ENCODE measurements at regions not wholly inside any gene's neighbourhood (a gene's known extent, or its start where the extent isn't known, plus 50 kb on each side); places are given as distances from the start of the nearest gene placed in this dataset.

DNA sequence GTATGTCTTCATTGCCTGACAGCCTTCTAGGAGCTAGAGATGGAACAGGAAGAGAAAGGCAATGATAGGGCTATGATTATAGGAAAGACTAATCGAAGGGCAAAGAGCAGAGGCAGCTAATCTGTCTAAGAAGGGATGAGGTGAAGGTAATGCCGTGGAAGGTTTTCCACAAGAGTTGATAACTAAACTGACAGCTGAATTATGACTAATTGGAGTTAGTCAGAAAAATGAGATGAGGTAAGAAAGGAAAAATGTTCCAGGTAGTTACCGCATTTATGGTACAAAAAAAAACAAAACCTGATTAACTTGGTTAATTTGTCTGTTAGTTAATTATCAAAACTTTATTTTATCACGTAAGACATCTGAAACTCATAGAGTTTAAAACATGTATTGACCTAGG is 260.3 kb downstream of the SLITRK6 start:
- DNase-seq (ENCODE audit: low read depth), result no peak

DNA sequence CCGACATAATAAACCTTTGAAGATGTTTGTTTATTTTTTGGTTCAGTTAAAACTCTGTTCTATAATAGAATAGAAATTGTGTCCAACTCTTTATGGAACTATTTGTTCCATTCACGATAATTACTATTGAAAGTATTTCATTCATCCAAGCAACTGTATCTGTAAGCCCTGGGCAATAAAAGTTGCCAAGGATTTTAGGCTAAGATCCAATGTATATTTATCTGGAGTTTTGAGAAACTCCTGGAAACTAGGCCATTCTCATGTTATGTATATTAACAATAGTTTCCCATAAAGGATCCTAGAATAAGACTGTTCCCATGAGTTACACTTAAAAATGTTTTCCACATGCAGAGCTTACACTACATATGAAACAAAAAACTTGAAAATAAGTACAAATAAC is 261.6 kb downstream of the SLITRK6 start:
- no peak for DNase-seq (ENCODE audit: low read depth)

DNA sequence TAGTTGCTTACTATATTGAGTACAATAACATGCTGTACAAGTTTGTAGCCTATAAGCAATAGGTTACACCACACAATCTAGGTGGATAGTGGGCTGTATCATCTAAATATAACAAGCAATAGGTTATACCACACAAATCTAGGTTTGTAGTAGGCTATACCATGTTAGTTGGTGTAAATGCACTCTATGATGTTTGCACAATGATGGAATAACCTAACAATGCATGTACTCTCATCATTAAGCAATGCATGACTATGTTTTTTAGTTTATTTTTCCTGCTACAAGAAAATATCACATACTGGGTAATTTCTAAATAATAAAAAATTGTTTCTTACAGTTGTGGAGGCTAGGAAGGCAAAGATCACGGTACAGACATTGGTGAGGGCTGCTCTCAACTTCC is 262.5 kb downstream of the SLITRK6 start:
- no peak for DNase-seq (ENCODE audit: low read depth)

DNA sequence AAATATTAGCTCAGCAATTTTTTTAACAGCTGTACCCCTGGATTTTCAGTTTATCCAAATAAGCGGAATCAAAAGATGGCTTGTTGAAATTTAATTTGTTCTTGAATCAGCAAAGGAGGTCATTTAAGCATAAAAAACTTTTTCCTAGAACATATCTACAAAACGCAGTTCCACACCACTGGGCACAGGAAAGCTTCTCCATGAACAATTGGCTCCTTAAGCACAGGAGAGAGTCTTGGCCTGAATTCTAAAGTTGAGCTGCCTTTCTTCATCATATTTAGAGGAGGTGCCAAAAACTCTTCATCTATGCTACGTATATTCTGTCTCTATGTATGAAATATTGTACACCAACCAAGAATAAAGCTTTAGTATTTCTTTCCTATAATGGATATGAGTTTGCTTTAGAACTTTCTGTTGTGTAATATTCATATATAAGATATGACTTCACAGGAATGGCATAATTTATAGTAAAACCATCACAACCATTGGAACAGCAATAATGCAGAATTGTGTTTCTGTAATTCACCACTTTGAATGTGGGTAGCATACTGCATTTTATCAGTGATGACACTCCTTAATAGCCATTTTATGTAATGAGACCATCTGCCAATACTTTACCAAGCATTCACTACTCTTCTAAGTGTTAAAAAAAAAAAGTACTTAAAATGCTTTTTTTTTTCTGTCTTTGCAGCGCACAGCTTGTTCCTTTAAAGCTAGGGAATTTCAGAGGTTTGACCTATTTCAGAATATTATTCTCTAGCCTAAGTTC is 263.7 kb downstream of the SLITRK6 start:
- no peak for DNase-seq (ENCODE audit: low read depth)

DNA sequence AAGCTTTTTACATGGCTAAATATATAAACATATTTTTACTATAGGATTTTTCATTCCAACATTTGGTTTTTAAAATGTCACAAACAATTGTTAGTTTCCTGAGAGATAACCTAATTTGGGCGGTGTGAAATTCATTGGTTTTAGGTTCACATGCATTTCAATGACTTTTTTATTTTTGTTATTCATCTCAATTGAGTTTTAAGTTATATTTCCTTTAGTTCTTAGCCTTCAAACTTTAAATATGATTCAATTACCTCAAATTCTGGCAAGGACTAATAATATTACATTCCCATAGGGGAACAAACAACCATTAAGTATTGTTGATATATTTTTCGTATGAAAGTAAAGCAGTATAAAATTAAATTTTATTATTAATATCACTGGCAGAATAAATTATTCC is 265.3 kb downstream of the SLITRK6 start:
- DNase-seq (ENCODE audit: low read depth), result no peak

DNA sequence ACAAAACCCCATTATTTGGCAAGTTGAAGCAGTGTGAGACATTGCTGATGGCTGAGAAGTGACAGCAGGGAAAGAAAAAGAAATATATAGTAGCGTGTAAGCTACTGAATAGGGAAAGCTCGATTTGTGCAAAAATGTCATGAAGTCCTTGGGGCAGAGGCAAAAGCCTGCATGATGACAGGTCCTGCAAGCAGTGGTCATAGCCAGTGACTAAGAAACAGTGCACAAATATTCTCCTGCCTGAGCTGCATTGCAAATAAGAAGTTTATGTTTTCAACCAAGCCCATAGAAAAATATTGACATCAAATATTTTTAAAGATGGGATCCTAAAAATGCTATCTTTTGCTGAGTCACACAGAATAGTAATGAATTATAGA is 270.0 kb downstream of the SLITRK6 start:
- no peak for DNase-seq (ENCODE audit: low read depth)

- DNase-seq (ENCODE audit: low read depth), result no peak
Observed at GRCh38 chr13:85528491-85529217, 270.6 kb downstream of the SLITRK6 start.

DNA sequence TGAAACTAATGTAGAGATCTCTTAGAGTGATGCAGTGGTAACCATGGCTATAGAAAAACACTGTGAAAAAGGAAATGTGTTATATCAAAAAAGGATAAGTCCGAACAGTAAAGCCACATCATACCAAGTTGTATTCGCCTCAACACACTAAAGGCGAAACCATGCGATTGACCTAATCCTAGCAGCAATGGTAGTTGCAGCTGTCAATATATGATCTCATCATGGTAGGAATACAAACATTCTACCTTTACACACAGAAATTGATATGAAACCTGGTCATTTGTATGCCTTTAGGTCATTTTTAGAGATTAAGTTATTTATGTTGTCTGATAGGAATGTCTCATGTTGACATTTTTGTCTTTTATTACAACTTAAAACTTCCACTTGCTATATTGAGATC is 271.9 kb downstream of the SLITRK6 start:
- DNase-seq (ENCODE audit: low read depth), result no peak

DNA sequence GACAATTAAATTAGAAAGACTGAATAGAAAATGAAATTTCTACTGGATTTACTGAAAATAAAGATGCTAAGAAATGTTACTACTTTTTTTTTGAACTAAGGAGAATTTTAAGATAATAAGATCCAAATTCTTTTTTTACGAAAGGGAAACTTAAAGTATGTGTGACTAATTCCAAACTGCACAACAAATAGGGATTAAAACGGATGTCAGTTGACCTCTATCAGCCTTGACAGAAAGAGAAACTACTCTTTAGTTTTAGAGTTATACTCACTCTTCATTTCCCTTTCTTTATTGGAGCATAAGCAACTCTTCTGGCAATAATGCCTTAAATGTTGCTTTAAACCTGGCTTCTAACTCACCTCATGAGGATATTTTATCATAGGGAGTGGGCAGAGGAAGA is 273.8 kb downstream of the SLITRK6 start:
- no peak for DNase-seq (ENCODE audit: low read depth)

DNA sequence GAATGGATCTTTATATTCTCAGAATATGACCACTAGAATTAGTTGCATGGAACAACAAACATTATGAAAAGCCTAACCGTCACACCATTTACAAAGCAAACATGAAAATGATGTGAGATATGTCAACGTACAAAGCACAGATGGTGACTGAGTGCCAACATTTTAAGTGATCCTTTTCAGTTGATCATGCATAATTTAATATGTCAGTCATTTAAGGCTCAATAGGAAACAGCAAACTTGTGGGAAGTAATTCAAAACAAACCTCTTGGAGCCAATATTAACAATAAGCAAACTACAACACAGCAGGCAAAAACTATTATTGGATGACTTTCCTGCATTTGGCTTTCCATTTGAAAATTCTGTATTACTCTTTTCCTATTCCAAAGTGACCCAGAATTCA is 277.6 kb downstream of the SLITRK6 start:
- no peak for DNase-seq (ENCODE audit: low read depth)

GRCh38 chr13:85520445-85520844 is 278.8 kb downstream of the SLITRK6 start:
- DNase-seq (ENCODE audit: low read depth), result no peak

- DNase-seq (ENCODE audit: low read depth), result no peak
Observed at GRCh38 chr13:85519363-85519762, 279.9 kb downstream of the SLITRK6 start.

GRCh38 chr13:85512421-85512820 is 286.8 kb downstream of the SLITRK6 start:
- DNase-seq (ENCODE audit: low read depth), result no peak

- DNase-seq (ENCODE audit: low read depth), result no peak
Observed at GRCh38 chr13:85509512-85509911, 289.7 kb downstream of the SLITRK6 start.

- DNase-seq (ENCODE audit: low read depth), result no peak
Observed at GRCh38 chr13:85508683-85509329, 290.4 kb downstream of the SLITRK6 start.

- no peak for DNase-seq (ENCODE audit: low read depth)
Observed at GRCh38 chr13:85503797-85504196, 295.4 kb downstream of the SLITRK6 start.

DNA sequence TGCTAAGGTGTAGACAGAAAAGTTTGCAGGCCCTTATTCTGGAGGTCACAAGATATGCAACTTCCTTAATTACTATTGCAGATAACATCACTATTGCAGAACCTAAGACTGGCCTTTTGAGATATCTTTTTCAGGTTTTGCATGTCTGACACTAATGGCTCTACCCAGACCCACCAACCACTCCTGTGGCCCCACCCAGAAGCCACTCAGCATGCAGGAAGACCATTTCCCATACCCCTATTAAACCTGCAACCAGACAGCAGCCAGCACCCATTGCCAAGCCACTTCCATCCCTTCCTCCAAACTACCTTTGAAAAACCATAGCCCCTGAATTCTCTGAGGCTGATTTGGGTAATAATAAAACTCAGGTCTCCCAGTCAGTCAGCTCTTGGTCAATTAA is 297.6 kb downstream of the SLITRK6 start:
- DNase-seq (ENCODE audit: low read depth), result no peak

DNA sequence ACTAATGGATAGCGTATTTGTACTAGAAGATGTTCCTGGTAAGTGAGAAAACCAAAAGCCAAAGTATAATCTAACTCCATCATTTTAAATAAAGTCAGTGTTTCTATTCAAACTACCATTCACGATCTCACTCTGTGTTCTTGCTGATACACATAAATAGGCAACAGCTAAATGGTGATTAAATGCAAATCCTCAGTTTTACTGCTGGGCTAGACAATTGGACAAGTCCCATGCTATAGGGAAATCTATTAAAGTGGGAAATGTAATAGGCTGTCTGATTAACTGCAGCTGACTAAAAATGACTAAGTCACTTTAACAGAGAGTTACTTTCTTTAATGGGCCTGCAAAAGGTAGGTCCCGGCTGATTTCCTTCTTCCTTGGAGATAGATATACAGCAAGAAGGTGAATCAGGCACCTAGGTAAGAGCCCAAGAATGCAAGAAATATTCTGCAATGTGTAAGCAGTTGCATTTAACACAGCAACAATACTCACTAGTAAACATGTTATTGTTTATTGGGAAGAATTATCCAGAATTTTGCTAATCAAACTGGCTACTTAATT is 298.4 kb downstream of the SLITRK6 start:
- no peak for DNase-seq (ENCODE audit: low read depth)

- no peak for DNase-seq (ENCODE audit: low read depth)
Observed at GRCh38 chr13:85498774-85499173, 300.4 kb downstream of the SLITRK6 start.

- DNase-seq (ENCODE audit: low read depth), result no peak
Observed at GRCh38 chr13:85497652-85498051, 301.6 kb downstream of the SLITRK6 start.

GRCh38 chr13:85492283-85492682 is 306.9 kb downstream of the SLITRK6 start:
- DNase-seq (ENCODE audit: low read depth), result no peak

- DNase-seq (ENCODE audit: low read depth), result no peak
Observed at GRCh38 chr13:85486663-85487062, 312.6 kb downstream of the SLITRK6 start.

DNA sequence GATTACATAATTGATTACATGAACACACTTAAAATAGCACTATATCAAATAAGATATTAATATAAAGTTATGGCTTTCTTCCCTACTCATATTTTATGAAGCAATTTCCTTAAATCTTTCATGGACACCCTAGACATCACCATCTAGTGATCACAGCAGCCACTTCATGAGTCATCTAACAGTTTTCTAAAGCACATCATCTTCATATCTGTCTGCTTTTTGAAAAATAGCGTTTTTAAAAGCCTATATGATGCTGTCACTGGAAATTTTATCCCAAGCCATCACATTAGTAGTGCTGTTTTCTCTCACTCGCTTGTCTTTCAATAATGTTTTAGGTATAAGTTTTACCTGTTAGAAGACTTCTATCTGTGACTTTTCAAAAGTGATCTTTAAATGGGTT is 326.1 kb downstream of the SLITRK6 start:
- DNase-seq (ENCODE audit: low read depth), result no peak

Measured in activated T-helper 1 cell treated with Interleukin-2 at 50 U/mL for 16 hours (primary cell).